ENCODE measurements at regions not wholly inside any gene's neighbourhood (a gene's known extent, or its start where the extent isn't known, plus 50 kb on each side); places are given as distances from the start of the nearest gene placed in this dataset.

DNA sequence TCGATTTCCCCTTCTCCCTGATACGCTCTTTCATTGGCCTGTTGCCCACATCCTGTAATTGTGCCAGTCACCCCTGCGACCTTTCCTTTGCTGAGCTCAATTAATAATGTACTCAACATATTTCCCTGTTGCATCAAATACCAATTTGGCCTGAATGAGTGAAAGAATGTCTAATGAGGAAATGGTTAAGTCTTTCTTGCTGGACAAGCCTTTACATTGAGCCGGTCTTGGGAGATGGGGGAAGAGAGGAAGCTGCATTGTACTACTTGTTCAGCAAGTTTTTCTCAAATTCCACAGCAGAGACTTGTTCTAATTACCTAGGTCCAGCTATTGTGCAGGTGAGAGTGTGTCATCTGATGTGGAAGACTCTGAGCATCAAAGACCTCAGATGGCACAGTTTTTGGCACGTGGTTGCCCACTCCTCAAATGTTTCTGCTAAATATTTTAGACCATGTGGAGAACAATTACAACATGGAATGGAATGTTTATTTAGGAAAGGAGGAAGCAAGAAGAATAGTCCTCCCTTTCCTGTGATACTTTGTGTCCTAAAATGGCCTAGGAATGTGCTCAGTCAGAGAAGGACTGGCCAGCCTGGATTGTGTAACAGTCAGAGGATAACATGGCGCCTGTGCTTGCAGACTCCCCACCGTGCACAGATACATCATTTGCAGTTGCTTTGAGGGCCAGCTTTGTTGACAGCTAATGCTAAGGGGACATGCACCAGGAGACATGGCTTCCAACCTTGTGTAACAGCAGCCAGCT lies 129.5 kb upstream of the E2F8 start:
- DNase-seq (ENCODE audit: low read depth), result peak; percentile 58

DNA sequence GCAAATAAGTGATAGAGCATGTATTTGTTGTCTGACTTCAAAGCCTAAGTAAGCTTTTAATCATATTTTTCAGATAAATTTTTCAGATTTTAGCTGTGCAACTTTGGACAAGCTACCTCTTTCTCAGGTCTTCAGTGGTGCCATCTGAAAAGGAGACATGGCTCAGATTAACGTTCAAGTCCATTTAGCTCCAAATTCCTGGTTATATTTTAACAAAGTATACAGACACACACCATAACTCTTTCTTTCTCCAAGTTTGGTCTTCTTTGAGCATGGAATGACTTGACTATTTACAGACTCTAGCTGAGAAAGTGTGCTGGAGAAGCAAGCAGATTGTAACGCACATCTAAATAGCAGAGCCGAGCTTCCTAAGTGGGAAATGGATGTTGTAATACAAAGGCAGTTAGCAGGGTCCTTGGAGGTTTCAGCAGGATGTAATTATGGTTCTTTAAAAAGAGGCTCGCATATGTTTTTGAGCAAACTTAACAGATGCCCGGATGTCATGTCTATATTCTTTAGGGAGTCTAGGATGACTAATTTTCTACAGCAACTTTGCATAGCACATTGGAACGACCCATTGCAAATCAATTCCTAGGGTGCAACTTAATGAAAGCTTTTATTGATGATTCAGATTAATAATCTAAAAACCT lies 128.1 kb upstream of the E2F8 start:
- peak; percentile 71 for DNase-seq (ENCODE audit: low read depth)

GRCh38 chr11:19366992-19367709 lies 126.4 kb upstream of the E2F8 start:
- peak; percentile 75 for DNase-seq (ENCODE audit: low read depth)

GRCh38 chr11:19365743-19366410 lies 125.1 kb upstream of the E2F8 start:
- peak; percentile 34 for DNase-seq (ENCODE audit: low read depth)

DNA sequence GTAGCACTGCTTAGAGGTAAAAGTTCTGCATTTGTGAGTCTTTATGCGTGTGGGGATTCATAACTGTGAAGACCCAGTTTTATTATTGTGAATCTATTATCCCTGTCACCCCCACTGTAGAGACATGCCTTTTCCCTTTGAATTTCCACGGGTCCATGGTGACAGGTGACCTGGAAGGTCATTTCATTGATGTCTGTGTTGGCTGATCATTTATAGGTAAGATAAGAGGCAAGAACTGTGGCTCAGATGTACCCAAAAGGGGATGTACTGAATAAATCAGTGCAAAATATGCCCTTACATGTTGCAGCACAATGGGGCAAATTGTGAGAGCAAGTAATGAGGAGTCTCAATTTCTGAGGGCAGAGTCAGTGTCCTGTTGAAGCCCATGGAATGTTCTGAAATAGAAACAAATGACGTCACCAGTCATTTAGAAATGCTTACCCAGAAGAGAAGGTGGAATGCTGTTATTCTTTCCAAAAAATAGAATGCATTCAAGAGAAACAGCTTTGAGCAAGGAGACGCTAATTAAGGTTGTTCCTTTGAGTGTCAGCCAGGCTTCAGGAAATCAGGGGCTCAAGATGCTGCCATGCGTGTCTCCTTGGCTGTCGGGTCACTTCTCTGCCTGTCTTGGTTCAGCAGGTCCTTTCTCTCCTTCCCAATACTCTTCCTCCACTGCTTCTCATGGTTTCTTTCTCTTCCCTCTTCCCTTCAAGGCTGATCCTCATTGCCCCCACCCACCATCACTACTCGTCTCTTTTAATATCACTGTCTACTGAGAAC lies 118.7 kb upstream of the E2F8 start:
- DNase-seq (ENCODE audit: low read depth), result no peak

- DNase-seq (ENCODE audit: low read depth), result no peak
These were observed 117.2 kb upstream of the E2F8 start for GRCh38 chr11:19357943-19358342.

GRCh38 chr11:19355601-19356000 lies 114.9 kb upstream of the E2F8 start:
- DNase-seq (ENCODE audit: low read depth), result no peak

DNA sequence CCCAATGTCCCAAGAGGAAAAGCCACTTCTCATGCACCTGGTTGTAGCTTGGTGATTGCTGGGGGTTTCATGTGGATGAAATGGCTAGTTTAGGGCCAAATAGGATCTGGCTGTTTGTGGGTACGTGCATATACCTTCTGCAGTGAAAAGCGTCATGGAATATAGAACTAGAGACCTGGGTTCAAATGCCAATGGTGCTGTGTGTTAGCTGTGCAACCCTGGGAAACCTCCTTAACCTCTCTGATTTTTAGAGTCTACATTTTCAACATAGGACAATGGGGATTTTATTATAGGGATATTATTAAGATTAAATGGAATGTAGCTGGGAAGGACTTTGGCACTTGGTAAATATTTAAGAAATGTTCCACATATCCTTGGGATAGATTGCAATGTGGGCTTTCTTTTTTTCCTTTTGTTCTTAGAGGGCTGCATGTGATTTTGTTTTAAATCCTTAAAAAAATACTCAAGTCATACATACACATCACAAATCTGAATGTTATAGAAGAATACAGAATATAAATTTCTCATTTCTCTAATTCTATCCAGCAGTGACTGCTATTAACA lies 112.6 kb upstream of the E2F8 start:
- DNase-seq (ENCODE audit: low read depth), result no peak

DNA sequence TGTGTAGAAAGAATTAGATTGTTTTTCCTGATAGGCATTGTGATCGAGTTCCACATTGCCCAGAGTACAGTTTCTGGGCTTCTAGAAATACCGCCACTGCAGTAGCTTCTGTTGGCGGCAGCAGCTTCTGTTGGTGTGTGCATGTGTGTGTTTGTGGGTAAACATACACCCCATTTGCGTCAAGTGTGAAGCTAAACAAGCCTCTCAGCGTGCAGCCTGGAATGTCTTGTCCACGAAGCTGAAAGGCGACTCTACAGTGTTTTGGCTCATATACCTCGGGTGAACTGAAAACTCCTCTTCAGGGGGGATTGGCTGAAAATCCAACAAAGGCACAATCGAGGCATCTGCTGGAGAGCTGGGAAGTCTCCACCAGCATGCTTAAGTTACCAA lies 112.0 kb upstream of the E2F8 start:
- no peak for DNase-seq (ENCODE audit: low read depth)

DNA sequence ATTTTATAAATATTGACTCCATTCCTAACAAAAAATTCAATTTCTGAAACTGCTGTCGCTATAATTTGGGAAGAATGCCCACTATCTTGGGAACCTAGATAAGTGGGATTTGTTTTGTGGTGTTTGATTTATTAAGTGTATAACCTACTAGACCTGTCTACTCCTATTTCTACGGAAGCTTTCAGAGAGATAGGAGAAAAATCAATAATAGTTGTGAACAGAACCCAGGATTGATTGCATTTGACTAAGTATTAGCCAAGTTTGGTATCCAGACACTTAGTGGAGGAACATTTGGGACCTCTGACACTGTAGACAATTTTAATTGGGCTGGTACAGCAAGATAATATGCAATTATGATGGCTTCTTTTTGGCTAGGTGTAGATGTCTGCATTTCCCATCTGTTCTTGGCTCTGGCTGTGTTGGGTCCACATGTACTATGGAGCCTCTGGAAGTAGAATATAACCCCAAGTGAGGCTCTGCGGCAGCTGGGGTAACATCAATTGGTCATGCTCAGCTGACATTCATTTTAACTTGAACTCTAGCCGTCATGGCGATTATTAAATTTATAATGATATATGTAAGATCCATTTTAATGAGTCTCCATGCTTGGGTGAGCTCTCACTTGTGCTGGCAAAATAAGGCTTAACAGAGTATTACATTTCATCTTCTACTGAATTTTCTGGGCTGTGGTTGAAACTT lies 111.5 kb upstream of the E2F8 start:
- DNase-seq (ENCODE audit: low read depth), result no peak

GRCh38 chr11:19351426-19351825 lies 110.7 kb upstream of the E2F8 start:
- DNase-seq (ENCODE audit: low read depth), result no peak

- DNase-seq (ENCODE audit: low read depth), result no peak
These were observed 109.4 kb upstream of the E2F8 start for GRCh38 chr11:19350160-19350559.

GRCh38 chr11:19349340-19350025 lies 108.7 kb upstream of the E2F8 start:
- DNase-seq (ENCODE audit: low read depth), result peak; percentile 95

GRCh38 chr11:19347911-19348310 lies 107.2 kb upstream of the E2F8 start:
- DNase-seq (ENCODE audit: low read depth), result no peak

- DNase-seq (ENCODE audit: low read depth), result no peak
These were observed 105.3 kb upstream of the E2F8 start for GRCh38 chr11:19345848-19346681.

- no peak for DNase-seq (ENCODE audit: low read depth)
These were observed 104.7 kb upstream of the E2F8 start for GRCh38 chr11:19345519-19345847.

DNA sequence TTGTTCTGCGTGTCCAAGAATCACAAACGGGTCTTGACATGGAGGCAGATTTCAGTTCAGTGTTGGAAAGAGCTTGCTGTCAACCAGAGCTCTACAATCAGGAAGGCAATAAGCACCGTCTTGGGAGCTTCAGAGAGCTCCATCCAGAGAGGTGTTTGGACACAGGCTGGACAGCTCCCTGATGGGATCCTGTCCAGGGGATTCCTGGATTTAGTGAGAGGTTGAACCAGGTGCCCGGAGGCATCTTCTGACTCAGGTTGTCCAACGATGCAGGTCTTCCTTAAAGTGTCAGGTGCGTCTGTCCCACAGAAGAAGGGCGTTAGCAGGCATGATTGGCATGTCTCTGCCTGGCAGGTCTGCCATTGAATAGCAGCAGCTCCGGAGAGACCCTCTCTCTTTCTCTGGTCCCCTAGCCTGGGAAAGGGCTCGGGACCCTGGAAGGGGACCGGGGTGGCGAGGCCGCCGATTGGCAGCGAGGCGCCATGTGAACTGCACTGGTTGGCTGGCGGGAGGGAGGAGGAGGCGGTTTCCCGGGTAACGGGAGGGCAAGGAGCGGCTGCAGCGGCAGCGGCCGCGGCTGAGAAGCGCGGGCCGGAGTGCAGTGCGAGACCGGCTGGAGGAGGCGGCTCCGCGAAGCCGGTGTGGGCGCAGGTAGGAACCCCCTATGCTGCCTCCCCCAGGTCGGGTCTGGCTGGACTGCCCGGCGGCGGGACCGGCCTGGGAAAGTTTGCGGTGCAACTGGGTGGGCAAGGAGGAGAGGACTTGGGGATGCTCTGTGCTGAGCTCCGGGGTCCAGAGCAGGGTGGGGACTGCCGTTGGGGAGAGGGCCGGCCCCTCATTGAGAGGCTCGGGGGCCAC lies 104.1 kb upstream of the E2F8 start:
- DNase-seq (ENCODE audit: low read depth), result no peak

DNA sequence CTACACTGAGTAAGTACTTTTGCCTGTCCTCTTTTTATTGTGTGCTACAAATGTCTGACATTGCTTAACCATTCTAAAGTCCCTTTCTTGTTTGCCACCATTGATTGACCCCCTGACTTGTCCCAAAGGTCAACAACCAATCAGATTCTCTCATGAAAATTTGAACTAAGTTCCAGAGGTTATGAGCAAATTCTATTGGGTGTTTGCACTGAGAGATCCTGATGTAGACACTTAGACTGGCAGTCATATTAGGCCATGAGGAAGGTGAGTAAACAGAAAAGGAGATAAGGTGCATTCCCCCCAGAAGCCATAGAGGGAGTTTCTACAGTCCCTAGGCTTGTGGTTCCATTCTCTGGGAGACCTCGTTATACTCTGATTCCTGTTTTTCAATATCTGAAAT lies 101.3 kb upstream of the E2F8 start:
- no peak for DNase-seq (ENCODE audit: low read depth)
